ENCODE measurements at regions not wholly inside any gene's neighbourhood (a gene's known extent, or its start where the extent isn't known, plus 50 kb on each side); places are given as distances from the start of the nearest gene placed in this dataset.

- intact Hi-C loops (cut with micrococcal nuclease) (no loop called here), in situ Hi-C loops (cut with MboI; ENCODE audit: low sequenced_read_pairs) (no loop called here), dilution Hi-C loops (cut with HindIII; ENCODE audit: low sequenced_read_pairs, unreplicated experiment) (no loop called here)
- H3K4ac ChIP-seq (ENCODE audit: low read depth, low read length), result no peak overlapping the region
- no peak overlapping the region for H2BK15ac ChIP-seq (ENCODE audit: low read depth, low read length)
- ChIA-PET CTCF (interaction anchor here (1.1 kb wide), 1 partner anchor 35 kb away, joined by 3 read pairs; no protein-coding TSS in a partner anchor), POLR2A (ENCODE audit: unreplicated experiment) (no interaction called here)
- ATAC-seq (ENCODE audit: low read depth) (no peak), DNase-seq (no peak)
- no peaks in the 10 kb centered on the region for H3K4me1 ChIP-seq (ENCODE audit: control insufficient read depth, insufficient read depth, low read length)
- H3K4me2 ChIP-seq (ENCODE audit: low read depth, low read length), result no peak overlapping the region
- no peak overlapping the region for H3K56ac ChIP-seq (ENCODE audit: extremely low read depth, insufficient read depth, low read length)
- H4K91ac ChIP-seq (ENCODE audit: insufficient read depth, low read depth, low read length), result no peak overlapping the region
- H3K9me1 ChIP-seq (ENCODE audit: insufficient read depth, low read length), result no peaks in the 10 kb centered on the region
- BruUV-seq (replicated peaks), result no TSS peak
- H2AK5ac ChIP-seq (ENCODE audit: low read depth, low read length), result no peak overlapping the region
- WGBS, 2 experiments (ENCODE audit: extremely low coverage in 2 of 2, insufficient read length in 1 of 2), result no CpG with 5 or more reads among the region's 6 CpGs
- H2BK120ac ChIP-seq (ENCODE audit: low read depth, low read length), result no peak overlapping the region
- no peak overlapping the region for H3K4me3 ChIP-seq (ENCODE audit: insufficient read depth, low read depth, low read length)
- H3K27ac ChIP-seq (ENCODE audit: insufficient read depth, low read length), result no peak overlapping the region
- H3K18ac ChIP-seq (ENCODE audit: low read depth, low read length), result no peak overlapping the region
- H2AFZ ChIP-seq (replicated peaks; ENCODE audit: low read length, poor library complexity), result no peak overlapping the region
- no peak overlapping the region for H3K14ac ChIP-seq (replicated peaks; ENCODE audit: low read depth, low read length)
- H3K36me3 ChIP-seq (ENCODE audit: control insufficient read depth, insufficient read depth, low read length), result no peaks in the 10 kb centered on the region
- H4K20me1 ChIP-seq (ENCODE audit: insufficient read depth, low read length), result no peaks in the 10 kb centered on the region
- H3K23ac ChIP-seq (ENCODE audit: low read depth, low read length), result no peak overlapping the region
- no peaks in the 10 kb centered on the region for H3K79me1 ChIP-seq (ENCODE audit: low read depth in 1 of 2, low read length in 2 of 2)
- no peak overlapping the region for H3K9ac ChIP-seq (ENCODE audit: low read depth, low read length)
- no peak overlapping the region for H4K8ac ChIP-seq (ENCODE audit: low read depth in 2 of 2, low read length in 2 of 2)
- H4K5ac ChIP-seq (ENCODE audit: low read depth, low read length), result no peak overlapping the region
- peaks cover 2% of the 10 kb centered on the region; the same call in 1 of the 2 replicates for H3K9me3 ChIP-seq (ENCODE audit: control insufficient read depth, insufficient read depth, low read length)
- no peaks in the 10 kb centered on the region; the same call in 1 of the 2 replicates for H3K27me3 ChIP-seq (ENCODE audit: control insufficient read depth, insufficient read depth, low read length)
- no peak overlapping the region for H2AK9ac ChIP-seq (replicated peaks; ENCODE audit: low read depth, low read length, poor library complexity)
- H2BK5ac ChIP-seq (ENCODE audit: low read depth, low read length, poor library complexity, severe bottlenecking), result no peak overlapping the region
- no peak for TF ChIP-seq ELK1 (IDR thresholded peaks at IDR 0.05; ENCODE audit: borderline replicate concordance, low read depth, low read length)
- no peak for TF ChIP-seq CEBPB (IDR thresholded peaks at IDR 0.05; ENCODE audit: low read depth, low read length)
- TF ChIP-seq MXI1 (IDR thresholded peaks at IDR 0.05; ENCODE audit: borderline replicate concordance, low read depth, low read length), result no peak
- no peak for TF ChIP-seq CTCF (conservative IDR thresholded peaks at IDR 0.05; ENCODE audit: low read depth, low read length)
- TF ChIP-seq NFE2L2 (IDR thresholded peaks at IDR 0.05; ENCODE audit: low read depth, low read length), result no peak
- TF ChIP-seq RFX5 (IDR thresholded peaks at IDR 0.05; ENCODE audit: low read depth, low read length), result no peak
- TF ChIP-seq FOS (IDR thresholded peaks at IDR 0.05; ENCODE audit: low read depth, low read length), result no peak
- TF ChIP-seq POLR2A (IDR thresholded peaks at IDR 0.05; ENCODE audit: low read depth, low read length), result no peak
- no peak for TF ChIP-seq RCOR1 (IDR thresholded peaks at IDR 0.05; ENCODE audit: insufficient replicate concordance, low read length)
- no peak for TF ChIP-seq RAD21 (IDR thresholded peaks at IDR 0.05; ENCODE audit: low read length)
- no peak for TF ChIP-seq SMC3 (IDR thresholded peaks at IDR 0.05; ENCODE audit: low read depth, low read length)
- TF ChIP-seq BHLHE40 (IDR thresholded peaks at IDR 0.05; ENCODE audit: low read depth, low read length), result no peak
- no peak for TF ChIP-seq USF2 (IDR thresholded peaks at IDR 0.05; ENCODE audit: low read depth, low read length)
- TF ChIP-seq MAFK (IDR thresholded peaks at IDR 0.05; ENCODE audit: low read depth, low read length), result no peak
- H2BK20ac ChIP-seq (ENCODE audit: low read depth, low read length), result no peak overlapping the region
These were observed 100.1 kb upstream of the SPATA12 start for GRCh38 chr3:56960234-56960917.
